ENCODE measurements at regions not wholly inside any gene's neighbourhood (a gene's known extent, or its start where the extent isn't known, plus 50 kb on each side); places are given as distances from the start of the nearest gene placed in this dataset.

GRCh38 chr18:45402485-45403056 lies 212.7 kb upstream of the SLC14A2 start:
- WGBS, 2 donors = 89 to 93% methylated on average over 2 of the region's 2 CpGs
- DNase-seq = no peak
- no peak for TF ChIP-seq POLR2A (IDR thresholded peaks at IDR 0.05)
- TF ChIP-seq CTCF (IDR thresholded peaks at IDR 0.05) = no peak
- no peaks in the 10 kb centered on the region for H3K27me3 ChIP-seq
- no peaks in the 10 kb centered on the region for H3K4me1 ChIP-seq
- intact Hi-C loops (cut with DNase I; ENCODE audit: low total_unique reads) = no loop called here
- H3K4me3 ChIP-seq = no peak overlapping the region
- H3K27ac ChIP-seq = no peak overlapping the region
- no peaks in the 10 kb centered on the region for H3K36me3 ChIP-seq (ENCODE audit: low read depth, missing control alignments)
- no peaks in the 10 kb centered on the region for H3K9me3 ChIP-seq

- 93 to 94% methylated on average over 2 of the region's 2 CpGs for WGBS, 2 donors
- H3K27ac ChIP-seq = no peak overlapping the region
- no peaks in the 10 kb centered on the region for H3K36me3 ChIP-seq (ENCODE audit: low read depth, missing control alignments)
- no peak overlapping the region for H3K4me3 ChIP-seq
- DNase-seq = no peak
- H3K4me1 ChIP-seq = no peaks in the 10 kb centered on the region
- intact Hi-C loops (cut with DNase I; ENCODE audit: low total_unique reads) = no loop called here
- TF ChIP-seq POLR2A (IDR thresholded peaks at IDR 0.05) = no peak
- no peak for TF ChIP-seq CTCF (IDR thresholded peaks at IDR 0.05)
- H3K9me3 ChIP-seq = no peaks in the 10 kb centered on the region
- no peaks in the 10 kb centered on the region for H3K27me3 ChIP-seq
These were observed 211.8 kb upstream of the SLC14A2 start for GRCh38 chr18:45403341-45404049.

- WGBS, 2 donors = 91 to 95% methylated on average over 1 of the region's 1 CpG
- intact Hi-C loops (cut with DNase I; ENCODE audit: low total_unique reads) = no loop called here
- no peak for DNase-seq
- Histone ChIP-seq H3K36me3 (ENCODE audit: low read depth, missing control alignments) (no peaks in the 10 kb centered on the region), H3K4me1 (no peaks in the 10 kb centered on the region), H3K27me3 (no peaks in the 10 kb centered on the region), H3K9me3 (no peaks in the 10 kb centered on the region), H3K27ac (no peak overlapping the region), H3K4me3 (no peak overlapping the region)
- no peak for TF ChIP-seq POLR2A (IDR thresholded peaks at IDR 0.05)
- TF ChIP-seq CTCF (IDR thresholded peaks at IDR 0.05) = no peak
These were observed 207.1 kb upstream of the SLC14A2 start for GRCh38 chr18:45408218-45408617.

- 96 to 98% methylated on average over 7 of the region's 7 CpGs for WGBS, 2 donors
- Histone ChIP-seq H3K9me3 (no peaks in the 10 kb centered on the region), H3K4me3 (no peak overlapping the region), H3K27me3 (no peaks in the 10 kb centered on the region), H3K27ac (no peak overlapping the region), H3K4me1 (no peaks in the 10 kb centered on the region), H3K36me3 (ENCODE audit: low read depth, missing control alignments) (no peaks in the 10 kb centered on the region)
- intact Hi-C loops (cut with DNase I; ENCODE audit: low total_unique reads) = no loop called here
- DNase-seq = no peak
- TF ChIP-seq POLR2A (IDR thresholded peaks at IDR 0.05) (no peak), CTCF (IDR thresholded peaks at IDR 0.05) (no peak)
These were observed 205.3 kb upstream of the SLC14A2 start for GRCh38 chr18:45409971-45410370.

- WGBS, 2 donors = 90 to 97% methylated on average over 1 of the region's 1 CpG
- Histone ChIP-seq H3K27me3 (no peaks in the 10 kb centered on the region), H3K9me3 (no peaks in the 10 kb centered on the region), H3K4me1 (peaks cover 7% of the 10 kb centered on the region), H3K27ac (no peak overlapping the region), H3K4me3 (no peak overlapping the region), H3K36me3 (ENCODE audit: low read depth, missing control alignments) (no peaks in the 10 kb centered on the region)
- intact Hi-C loops (cut with DNase I; ENCODE audit: low total_unique reads) = no loop called here
- no peak for TF ChIP-seq CTCF (IDR thresholded peaks at IDR 0.05)
- no peak for TF ChIP-seq POLR2A (IDR thresholded peaks at IDR 0.05)
- DNase-seq = no peak
These were observed 202.7 kb upstream of the SLC14A2 start for GRCh38 chr18:45412577-45412976.
